Activated CD8-positive, alpha-beta T cell treated with anti-CD3 and anti-CD28 coated beads for 36 hours (primary cell): ENCODE measurements at regions not wholly inside any gene's neighbourhood (a gene's known extent, or its start where the extent isn't known, plus 50 kb on each side); places are given as distances from the start of the nearest gene placed in this dataset.
"Not testable (repeated sequence)": the region's sequence is repeated elsewhere in the genome, so short reads cannot be mapped to it uniquely, and the experiment has no call there.

Experiments
- ATAC-seq: fragments of 200-7000 bp; cut with Tn5 transposase; one replicate; pipeline ENCODE4 v1.10.0; 2021; ENCODE audit warnings: mild to moderate bottlenecking, moderate library complexity
- CTCF ChIA-PET: fragments of 350-600 bp; sonication (Branson Sonifier 250); formaldehyde crosslinking; loops from one replicate; lab custom pipeline; 2021; ENCODE audit warnings: antibody characterized with exemption; lab: Charles Lee
- POLR2A ChIA-PET: fragments of 350-600 bp; sonication (Branson Sonifier 250); formaldehyde crosslinking; loops from one replicate; lab custom pipeline; 2021; ENCODE audit warnings: antibody characterized with exemption; lab: Charles Lee
- DNase-seq: peaks from one replicate; pipeline ENCODE4 v3.0.0-alpha.2; 2020
- H3K27ac Mint-ChIP-seq: one replicate; pipeline ENCODE4 v1.8.0; 2021; ENCODE audit warnings: mild to moderate bottlenecking, mixed read lengths
- H3K27me3 Mint-ChIP-seq: one replicate; pipeline ENCODE4 v1.8.0; 2021; ENCODE audit warnings: mixed read lengths
- H3K36me3 Mint-ChIP-seq: one replicate; pipeline ENCODE4 v1.8.0; 2021; ENCODE audit warnings: low read depth, mixed read lengths
- H3K4me1 Mint-ChIP-seq: one replicate; pipeline ENCODE4 v1.8.0; 2021; ENCODE audit warnings: low read depth, mixed read lengths
- H3K4me3 Mint-ChIP-seq: one replicate; pipeline ENCODE4 v1.8.0; 2021; ENCODE audit warnings: mild to moderate bottlenecking, moderate library complexity, mixed read lengths
- H3K9me3 Mint-ChIP-seq: one replicate; pipeline ENCODE4 v1.8.0; 2021; ENCODE audit warnings: mixed read lengths
- CTCF ChIP-seq: fragments of 200-600 bp; IDR thresholded peaks from one replicate; pipeline ENCODE4 v1.8.0; 2022; ENCODE audit warnings: antibody characterized with exemption, mild to moderate bottlenecking
- intact Hi-C: fragments of 100-400 bp; cut with micrococcal nuclease; formaldehyde crosslinking; loops from one replicate; pipeline ENCODE4 v1.10.0; 2022

GRCh38 chr3:198096015-198096414 is 136.0 kb downstream of the LMLN start:
- CTCF ChIA-PET: no interaction called here
- peaks cover 7% of the 10 kb centered on the region for H3K4me1 Mint-ChIP-seq
- no peak overlapping the region for H3K27ac Mint-ChIP-seq

GRCh38 chr3:198097048-198097447 is 137.0 kb downstream of the LMLN start:
- ChIA-PET CTCF (no interaction called here), POLR2A (no interaction called here)
- Mint-ChIP-seq H3K9me3 (peaks cover 15% of the 10 kb centered on the region), H3K36me3 (peaks cover 11% of the 10 kb centered on the region), H3K4me1 (peaks cover 7% of the 10 kb centered on the region), H3K27me3 (peaks cover 10% of the 10 kb centered on the region), H3K27ac (no peak overlapping the region), H3K4me3 (no peak overlapping the region)
- TF ChIP-seq CTCF: no peak
- intact Hi-C loops: no loop called here
- no peak for ATAC-seq
- no peak for DNase-seq

More at GRCh38 chr3:198096015-198096414, 136.0 kb downstream of the LMLN start:
- peaks cover 15% of the 10 kb centered on the region for H3K9me3 Mint-ChIP-seq
- DNase-seq (no peak), ATAC-seq (no peak)
- no peak overlapping the region for H3K4me3 Mint-ChIP-seq
- no peak for TF ChIP-seq CTCF
- H3K27me3 Mint-ChIP-seq: peaks cover 10% of the 10 kb centered on the region
- intact Hi-C loops: no loop called here
- H3K36me3 Mint-ChIP-seq: peaks cover 11% of the 10 kb centered on the region
- POLR2A ChIA-PET: no interaction called here

GRCh38 chr3:198098661-198099081 is 138.7 kb downstream of the LMLN start:
- peak; percentile 47 for ATAC-seq
- POLR2A ChIA-PET, CTCF ChIA-PET, intact Hi-C loops, H3K4me3 Mint-ChIP-seq, H3K27me3 Mint-ChIP-seq: not testable (repeated sequence)
- peaks cover 15% of the 10 kb centered on the region for H3K36me3 Mint-ChIP-seq
- peaks cover 15% of the 10 kb centered on the region for H3K9me3 Mint-ChIP-seq
- peaks cover 13% of the 10 kb centered on the region for H3K4me1 Mint-ChIP-seq
- DNase-seq: peak; percentile 57
- peak overlapping the region; percentile 74 for H3K27ac Mint-ChIP-seq

GRCh38 chr3:198103070-198103469 is 143.1 kb downstream of the LMLN start:
- peak overlapping the region; percentile 31 for H3K27ac Mint-ChIP-seq
- H3K4me1 Mint-ChIP-seq: peaks cover 16% of the 10 kb centered on the region
- peak overlapping the region; percentile 9 for H3K4me3 Mint-ChIP-seq
- peak; percentile 62 for DNase-seq
- POLR2A ChIA-PET, ATAC-seq, CTCF ChIA-PET, intact Hi-C loops, H3K27me3 Mint-ChIP-seq: not testable (repeated sequence)
- H3K36me3 Mint-ChIP-seq: peaks cover 16% of the 10 kb centered on the region
- H3K9me3 Mint-ChIP-seq: peaks cover 17% of the 10 kb centered on the region

- intact Hi-C loops: no loop called here
- ATAC-seq (no peak), DNase-seq (no peak)
- no peak overlapping the region for H3K4me3 Mint-ChIP-seq
- no peak overlapping the region for H3K27ac Mint-ChIP-seq
- ChIA-PET CTCF (no interaction called here), POLR2A (no interaction called here)
- peaks cover 9% of the 10 kb centered on the region for H3K4me1 Mint-ChIP-seq
- peaks cover 11% of the 10 kb centered on the region for H3K36me3 Mint-ChIP-seq
- H3K9me3 Mint-ChIP-seq: peaks cover 17% of the 10 kb centered on the region
- no peak for TF ChIP-seq CTCF
- H3K27me3 Mint-ChIP-seq: peaks cover 9% of the 10 kb centered on the region
These were observed 146.2 kb downstream of the LMLN start for GRCh38 chr3:198106265-198106664.

- intact Hi-C loops: no loop called here
- H3K27me3 Mint-ChIP-seq: peaks cover 19% of the 10 kb centered on the region
- H3K36me3 Mint-ChIP-seq: peaks cover 11% of the 10 kb centered on the region
- DNase-seq (no peak), ATAC-seq (no peak)
- CTCF ChIA-PET: no interaction called here
- H3K27ac Mint-ChIP-seq: no peak overlapping the region
- peaks cover 17% of the 10 kb centered on the region for H3K9me3 Mint-ChIP-seq
- POLR2A ChIA-PET: no interaction called here
- no peak overlapping the region for H3K4me3 Mint-ChIP-seq
- TF ChIP-seq CTCF: no peak
- H3K4me1 Mint-ChIP-seq: peaks cover 10% of the 10 kb centered on the region
These were observed 148.1 kb downstream of the LMLN start for GRCh38 chr3:198107840-198108734.
